Heart left ventricle (tissue), 13 donors: ENCODE measurements at regions not wholly inside any gene's neighbourhood (a gene's known extent, or its start where the extent isn't known, plus 50 kb on each side); places are given as distances from the start of the nearest gene placed in this dataset.

Source experiments
- CTCF ChIP-seq, 12 donors: fragments of 200-600 bp; sonication (generic) in 4 of 12; IDR thresholded peaks; one replicate each; pipeline versions ENCODE4 v1.5.0 to v1.8.0; 2018 to 2022; ENCODE audit warnings: antibody characterized with exemption in 12 of 12, mild to moderate bottlenecking in 5 of 12
- POLR2A ChIP-seq, 2 donors: fragments of 450-650 bp; IDR thresholded peaks; one replicate each; pipeline ENCODE4 v1.6.1; 2017; ENCODE audit warnings: antibody characterized with exemption in 2 of 2, mild to moderate bottlenecking in 2 of 2, moderate library complexity in 2 of 2
- donor health status: ischemic (EF 13 %, LVEDD 7.1; RV severe dilation, severe dysfunction).
- donor health status: DM: no; HTN: yes; CAD: no.
- donor health status: DM: no; HTN: no; CAD: no.
- donor health status: ischemic (EF 25% LVEDD 6.9; RV normal size, moderate dysfunction).
- donor health status: ischemic (EF 25% LVEDD 5.7; RV mildly dilated, moderate dysfunction).
- donor health status: ischemic (EF 35%, LVEDD 5.7; RV mildly dilated, moderate dysfunction).
- donor health status: nonischemic (EF 11% LVEDD 7.7; RV severe dilation, severe dysfunction).
- donor health status: DM: yes; HTN: yes; CAD: no.
- donor health status: PGD.
- donor health status: ischemic (EF 29% LVEDD 5.4; RV normal size, mild dysfunction).
- donor health status: nonischemic (EF 23%, LVEDD 6.1; RV moderate dilation, normal function).

- TF ChIP-seq POLR2A (IDR thresholded peaks at IDR 0.05) (no peak), CTCF (IDR thresholded peaks at IDR 0.05) (no peak)
These were observed 206.1 kb upstream of the RND3 start for GRCh38 chr2:150693556-150693955.
